Heart right ventricle (tissue), 16 donors: ENCODE measurements at regions not wholly inside any gene's neighbourhood (a gene's known extent, or its start where the extent isn't known, plus 50 kb on each side); places are given as distances from the start of the nearest gene placed in this dataset.
"Not testable (repeated sequence)": the region's sequence is repeated elsewhere in the genome, so short reads cannot be mapped to it uniquely, and the experiment has no call there.

Experiments
- ATAC-seq, 8 donors: fragments of 200-7000 bp; cut with Tn5 transposase; one replicate each; pipeline ENCODE4 v1.9.1; 2020; ENCODE audit warnings: mild to moderate bottlenecking in 8 of 8, moderate library complexity in 8 of 8, moderate number of reproducible peaks in 1 of 8
- DNase-seq, 2 donors: peaks; one replicate each; pipeline ENCODE4 v3.0.0-alpha.2; 2020
- H3K27ac ChIP-seq, 10 donors: fragments of 200-600 bp; sonication (generic) in 2 of 10; one replicate each; pipeline versions ENCODE4 v1.5.0 to v1.8.0; 2020 to 2022; ENCODE audit warnings: mild to moderate bottlenecking in 3 of 10
- H3K27me3 ChIP-seq, 7 donors: fragments of 200-600 bp; one replicate each; pipeline ENCODE4 v1.8.0; 2021 to 2022; ENCODE audit warnings: mild to moderate bottlenecking in 2 of 7
- H3K36me3 ChIP-seq, 9 donors: fragments of 200-600 bp; sonication (generic) in 1 of 9; one replicate each; pipeline versions ENCODE4 v1.5.0 to v1.8.0; 2020 to 2022; ENCODE audit warnings: mild to moderate bottlenecking in 2 of 9
- H3K4me1 ChIP-seq, 9 donors: fragments of 200-600 bp; sonication (generic) in 1 of 9; one replicate each; pipeline versions ENCODE4 v1.5.0 to v1.8.0; 2020 to 2022; ENCODE audit warnings: mild to moderate bottlenecking in 4 of 9
- H3K4me3 ChIP-seq, 10 donors: fragments of 200-600 bp; sonication (generic) in 2 of 10; one replicate each; pipeline versions ENCODE4 v1.5.0 to v1.8.0; 2020 to 2022; ENCODE audit warnings: mild to moderate bottlenecking in 7 of 10, moderate library complexity in 2 of 10
- H3K9me3 ChIP-seq, 11 donors: fragments of 200-600 bp in 10 of 11; sonication (generic) in 2 of 11; one replicate each; pipeline versions ENCODE4 v1.5.0 to v1.8.0; 2013 to 2022; ENCODE audit warnings: mild to moderate bottlenecking in 2 of 11, control low read depth in 1 of 11, moderate library complexity in 1 of 11
- WGBS, 2 donors: extraction: QIAGEN DNeasy Blood & Tissue Kit; methylation state at CpG; one replicate each; pipeline ENCODE4 v1.1.7; 2013; ENCODE audit warnings: inconsistent platforms in 1 of 2; 5-methylcytosine and 5-hydroxymethylcytosine counted together
- intact Hi-C, 10 donors: fragments of 100-400 bp; cut with DNase I; formaldehyde crosslinking; loops; one replicate each; pipeline versions ENCODE4 v1.11.1 to v1.14.2; 2022
- microRNA-seq, 2 donors: library from miRNA; unstranded; fragments of <30 nt; microRNA quantifications; one replicate each; pipeline ENCODE4 v1.2.0, GENCODE V29; 2021
- TF ChIP-seq, protein P1 (sequence below), 9 donors: fragments of 200-600 bp; sonication (generic) in 2 of 9; IDR thresholded peaks; one replicate each; pipeline versions ENCODE4 v1.5.0 to v1.8.0; 2021 to 2022; ENCODE audit warnings: antibody characterized with exemption in 9 of 9, mild to moderate bottlenecking in 5 of 9, moderate library complexity in 1 of 9
- donor health status: Arrhythmogenic right ventricular cardiomyopathy.
- donor health status: ischemic (EF 13 %, LVEDD 7.1; RV severe dilation, severe dysfunction).
- donor health status: healthy with polysubstance abuse.
- donor health status: DM: no; HTN: yes; CAD: no.
- donor health status: DM: no; HTN: no; CAD: no.
- donor health status: ischemic (EF 25% LVEDD 6.9; RV normal size, moderate dysfunction).
- donor health status: ischemic (EF 25% LVEDD 5.7; RV mildly dilated, moderate dysfunction).
- donor health status: healthy.
- donor health status: DM: yes; HTN: yes; CAD: no.
- donor health status: Ischemic cardiomyopathy.
- donor health status: ischemic (EF 35%, LVEDD 5.7; RV mildly dilated, moderate dysfunction).
- donor health status: nonischemic (EF 11% LVEDD 7.7; RV severe dilation, severe dysfunction).
- donor health status: DM: yes; HTN: yes; CAD: no.
- donor health status: PGD.
- donor health status: ischemic (EF 29% LVEDD 5.4; RV normal size, mild dysfunction).
- donor health status: nonischemic (EF 23%, LVEDD 6.1; RV moderate dilation, normal function).

DNA sequence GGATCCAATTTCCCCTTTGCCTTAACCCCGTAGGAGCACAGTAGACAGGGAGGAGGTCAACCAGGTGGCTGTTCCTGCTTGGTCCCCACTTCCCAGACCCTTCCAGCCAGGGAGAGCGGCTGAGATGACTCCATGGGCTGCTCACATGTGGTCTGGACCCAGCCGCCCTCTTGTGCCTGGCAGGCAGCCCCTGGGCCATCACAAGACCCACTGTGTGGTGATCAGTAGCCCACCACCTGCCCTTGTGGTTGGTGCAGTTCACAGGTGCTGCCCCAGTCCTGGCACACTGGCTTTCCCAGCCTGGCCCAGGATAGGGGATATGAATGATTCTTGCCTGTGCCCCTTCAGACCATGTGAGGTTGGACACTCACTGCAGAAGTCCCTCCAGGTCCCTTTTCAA lies 1556.7 kb downstream of the FOXD4L5 start:
- Histone ChIP-seq H3K4me1 (no peaks in the 10 kb centered on the region), H3K9me3 (no peaks in the 10 kb centered on the region), H3K27ac (no peak overlapping the region), H3K4me3 (no peak overlapping the region), H3K36me3 (no peaks in the 10 kb centered on the region), H3K27me3 (no peaks in the 10 kb centered on the region)
- 36 to 52% methylated on average over 3 of the region's 3 CpGs for WGBS, 2 donors
- intact Hi-C loops, result no loop called here
- TF ChIP-seq, protein P1, sequence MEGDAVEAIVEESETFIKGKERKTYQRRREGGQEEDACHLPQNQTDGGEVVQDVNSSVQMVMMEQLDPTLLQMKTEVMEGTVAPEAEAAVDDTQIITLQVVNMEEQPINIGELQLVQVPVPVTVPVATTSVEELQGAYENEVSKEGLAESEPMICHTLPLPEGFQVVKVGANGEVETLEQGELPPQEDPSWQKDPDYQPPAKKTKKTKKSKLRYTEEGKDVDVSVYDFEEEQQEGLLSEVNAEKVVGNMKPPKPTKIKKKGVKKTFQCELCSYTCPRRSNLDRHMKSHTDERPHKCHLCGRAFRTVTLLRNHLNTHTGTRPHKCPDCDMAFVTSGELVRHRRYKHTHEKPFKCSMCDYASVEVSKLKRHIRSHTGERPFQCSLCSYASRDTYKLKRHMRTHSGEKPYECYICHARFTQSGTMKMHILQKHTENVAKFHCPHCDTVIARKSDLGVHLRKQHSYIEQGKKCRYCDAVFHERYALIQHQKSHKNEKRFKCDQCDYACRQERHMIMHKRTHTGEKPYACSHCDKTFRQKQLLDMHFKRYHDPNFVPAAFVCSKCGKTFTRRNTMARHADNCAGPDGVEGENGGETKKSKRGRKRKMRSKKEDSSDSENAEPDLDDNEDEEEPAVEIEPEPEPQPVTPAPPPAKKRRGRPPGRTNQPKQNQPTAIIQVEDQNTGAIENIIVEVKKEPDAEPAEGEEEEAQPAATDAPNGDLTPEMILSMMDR (IDR thresholded peaks at IDR 0.05), result no peak
- DNase-seq (no peak), ATAC-seq (no peak)

DNA sequence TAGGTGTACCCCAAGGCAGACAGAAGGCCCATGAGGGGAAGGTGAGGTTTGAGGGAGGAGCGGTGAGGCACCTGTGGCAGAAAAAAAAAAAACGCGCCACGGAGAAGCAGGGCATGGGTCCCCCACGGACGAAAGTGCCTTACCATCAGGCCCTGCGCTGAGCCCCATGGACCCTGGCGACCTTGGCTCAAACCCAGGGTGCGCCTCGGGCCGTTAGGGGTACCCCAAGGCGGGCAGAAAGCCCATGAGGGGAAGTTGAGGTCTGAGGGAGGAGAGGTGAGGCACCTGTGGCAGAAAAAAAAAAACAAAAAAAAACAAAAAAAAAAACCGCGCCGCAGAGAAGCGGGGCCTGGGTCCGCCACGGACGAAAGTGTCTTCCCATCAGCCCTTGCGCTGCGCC lies 1576.7 kb downstream of the FOXD4L5 start:
- H3K4me3 ChIP-seq, H3K4me1 ChIP-seq, intact Hi-C loops, DNase-seq, H3K27ac ChIP-seq, ATAC-seq, H3K27me3 ChIP-seq, H3K36me3 ChIP-seq: not testable (repeated sequence)
- WGBS, 2 donors, result 54 to 62% methylated on average over 19 to 20 of the region's 21 CpGs
- H3K9me3 ChIP-seq, result peaks cover 0 to 22% (median 0%) of the 10 kb centered on the region in 11 donors

DNA sequence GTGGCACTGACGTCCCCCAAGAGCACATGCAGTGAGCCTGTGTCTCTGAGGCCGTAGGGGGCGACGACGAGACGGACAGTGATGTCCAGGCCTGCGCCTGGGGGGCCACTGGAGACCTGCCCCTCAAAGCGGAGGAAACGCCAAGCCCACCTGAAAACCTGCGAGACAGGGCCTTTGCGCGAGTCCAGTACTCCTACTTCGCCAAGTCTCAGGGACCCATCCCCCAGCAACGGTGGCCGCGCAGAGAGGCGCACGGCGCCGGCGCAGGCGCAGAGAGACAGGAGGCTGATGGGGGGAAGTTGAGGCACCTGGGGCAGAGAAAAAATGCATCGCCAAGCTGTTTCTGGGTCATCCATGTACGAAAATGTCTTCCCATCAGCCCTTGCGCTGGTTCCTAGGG lies 1580.6 kb downstream of the FOXD4L5 start:
- intact Hi-C loops, H3K4me3 ChIP-seq, DNase-seq, ATAC-seq, H3K4me1 ChIP-seq, H3K27ac ChIP-seq, H3K36me3 ChIP-seq, H3K27me3 ChIP-seq: not testable (repeated sequence)
- H3K9me3 ChIP-seq, result peaks cover 0 to 19% (median 0%) of the 10 kb centered on the region in 11 donors
- WGBS, 2 donors, result 69 to 70% methylated on average over 25 of the region's 25 CpGs

DNA sequence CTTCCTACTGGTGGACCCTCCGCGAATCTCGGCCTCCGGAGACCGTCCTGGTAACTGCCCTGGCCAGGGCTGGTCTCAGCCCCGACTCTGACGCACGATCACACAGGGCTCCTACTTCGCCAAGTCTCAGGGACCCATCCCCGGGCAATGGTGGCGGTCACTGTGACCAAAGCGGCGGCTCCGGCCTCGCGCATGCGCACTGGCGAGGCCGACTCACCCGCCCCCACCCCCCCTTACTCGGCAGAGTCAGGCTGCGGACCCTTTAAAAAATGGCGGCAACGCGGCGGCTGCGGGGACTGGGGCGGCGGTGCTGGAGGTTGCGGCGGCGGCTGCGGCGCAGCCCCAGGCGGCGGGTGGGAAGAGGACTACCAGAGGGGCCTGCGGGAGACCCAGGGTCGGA lies 1581.3 kb downstream of the FOXD4L5 start:
- H3K4me1 ChIP-seq, ATAC-seq, intact Hi-C loops, H3K27ac ChIP-seq, H3K36me3 ChIP-seq, H3K27me3 ChIP-seq: not testable (repeated sequence)
- H3K4me3 ChIP-seq, result peak overlapping the region in 3 of 10 donors; percentile 8 to 41 (median 35)
- peak in 1 of 2 donors; percentile 34 for DNase-seq
- WGBS, 2 donors, result 44 to 55% methylated on average over 30 to 36 of the region's 38 CpGs
- H3K9me3 ChIP-seq, result peaks cover 0 to 18% (median 0%) of the 10 kb centered on the region in 11 donors

DNA sequence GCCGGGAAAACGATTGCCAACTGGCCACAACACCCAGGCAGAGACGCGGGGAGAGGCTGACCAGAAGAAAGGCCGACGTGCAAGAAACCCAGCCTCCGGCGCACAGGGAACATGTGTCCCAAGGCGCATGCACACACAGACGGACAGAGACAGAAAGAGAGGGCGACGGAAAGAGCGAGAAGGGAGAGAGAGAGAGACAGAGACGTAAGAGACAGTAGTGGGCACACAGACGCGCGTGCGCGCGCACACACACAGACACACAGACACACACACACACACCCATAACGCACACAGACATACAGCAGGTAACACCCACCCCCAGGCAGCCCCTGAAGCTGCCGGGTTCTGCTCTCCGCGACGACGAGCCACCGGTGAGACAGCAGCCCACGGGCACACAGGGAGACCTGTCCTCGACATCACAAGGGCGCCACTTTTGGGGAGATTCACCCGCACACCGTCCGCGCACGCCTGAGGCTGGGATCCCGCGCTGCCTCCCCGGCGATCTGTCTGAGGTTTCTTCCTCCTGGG lies 1581.8 kb downstream of the FOXD4L5 start:
- peaks cover 0 to 14% (median 0%) of the 10 kb centered on the region in 11 donors for H3K9me3 ChIP-seq
- H3K27ac ChIP-seq, H3K36me3 ChIP-seq, intact Hi-C loops, H3K4me1 ChIP-seq, H3K27me3 ChIP-seq, DNase-seq, ATAC-seq: not testable (repeated sequence)
- 58 to 60% methylated on average over 33 to 35 of the region's 39 CpGs for WGBS, 2 donors
- H3K4me3 ChIP-seq, result peak overlapping the region in 3 of 10 donors; percentile 8 to 41 (median 35)

Small RNAs in the stretch of these regions (microRNA-seq; reads per million reads assigned to microRNA genes)
- gene MIR4477B, result 0 reads per million in 2 donors
